Prostate gland (tissue), 2 donors: ENCODE measurements at regions not wholly inside any gene's neighbourhood (a gene's known extent, or its start where the extent isn't known, plus 50 kb on each side); places are given as distances from the start of the nearest gene placed in this dataset.

Experiments used
- CTCF ChIP-seq, 4 experiments: fragments of 200-600 bp in 2 of 4; fragments of 450-650 bp in 2 of 4; sonication (generic) in 2 of 4; IDR thresholded peaks; 1 replicate in 3 of 4; 2 replicates in 1 of 4; pipeline ENCODE4 v1.5.1; 2016 to 2019; ENCODE audit warnings: antibody characterized with exemption in 4 of 4, mild to moderate bottlenecking in 2 of 4, moderate library complexity in 2 of 4
- POLR2AphosphoS5 ChIP-seq: sonication (generic); formaldehyde crosslinking; IDR thresholded peaks from one replicate; pipeline ENCODE4 v1.6.1; 2017; ENCODE audit warnings: antibody characterized with exemption

GRCh38 chr1:69401879-69402278 is 165.8 kb upstream of the LRRC7 start:
- no peak for TF ChIP-seq CTCF (IDR thresholded peaks at IDR 0.05)
- TF ChIP-seq POLR2AphosphoS5: no peak
